Choroid plexus epithelial cell (primary cell): ENCODE measurements at regions not wholly inside any gene's neighbourhood (a gene's known extent, or its start where the extent isn't known, plus 50 kb on each side); places are given as distances from the start of the nearest gene placed in this dataset.

Experiments used
- DNase-seq: peaks from one replicate; pipeline ENCODE4 v3.0.0-alpha.2; 2010; ENCODE audit warnings: low read depth
- H3K4me3 ChIP-seq: 2 replicates; pipeline ENCODE4 v1.5.1; 2011; ENCODE audit warnings: low read depth, mild to moderate bottlenecking, control low read depth, low read length, moderate library complexity
- CTCF ChIP-seq: conservative IDR thresholded peaks from 2 replicates; pipeline ENCODE4 v1.5.1; 2011; ENCODE audit warnings: low read depth, mild to moderate bottlenecking, control low read depth, inconsistent platforms, low read length, moderate library complexity

- TF ChIP-seq CTCF: no peak
- no peak overlapping the region for H3K4me3 ChIP-seq
- no peak for DNase-seq
These were observed 537.3 kb upstream of the MGMT start for GRCh38 chr10:128929767-128930166.

GRCh38 chr10:128930515-128930914 lies 536.5 kb upstream of the MGMT start:
- no peak overlapping the region for H3K4me3 ChIP-seq
- DNase-seq: no peak
- no peak for TF ChIP-seq CTCF

GRCh38 chr10:128932071-128932820 lies 534.8 kb upstream of the MGMT start:
- no peak for TF ChIP-seq CTCF
- H3K4me3 ChIP-seq: no peak overlapping the region
- DNase-seq: no peak

- no peak for DNase-seq
- H3K4me3 ChIP-seq: no peak overlapping the region
- TF ChIP-seq CTCF: no peak
These were observed 532.5 kb upstream of the MGMT start for GRCh38 chr10:128934492-128934891.

- H3K4me3 ChIP-seq: no peak overlapping the region
- TF ChIP-seq CTCF: no peak
- DNase-seq: no peak
These were observed 530.6 kb upstream of the MGMT start for GRCh38 chr10:128936392-128936791.

GRCh38 chr10:128938558-128938957 lies 528.5 kb upstream of the MGMT start:
- DNase-seq: no peak
- H3K4me3 ChIP-seq: no peak overlapping the region
- TF ChIP-seq CTCF: no peak

GRCh38 chr10:128940081-128940480 lies 527.0 kb upstream of the MGMT start:
- no peak overlapping the region for H3K4me3 ChIP-seq
- no peak for DNase-seq
- no peak for TF ChIP-seq CTCF
